Thyroid gland (tissue), 4 donors: ENCODE measurements at regions not wholly inside any gene's neighbourhood (a gene's known extent, or its start where the extent isn't known, plus 50 kb on each side); places are given as distances from the start of the nearest gene placed in this dataset.

Experiments
- DNase-seq, 2 donors: peaks; one replicate each; pipeline ENCODE4 v3.0.0-alpha.2; 2019
- H3K27ac ChIP-seq, 3 donors: fragments of 200-600 bp; sonication (generic); 1 replicate in 2 of 3; 2 replicates in 1 of 3; pipeline ENCODE4 v1.5.1; 2016 to 2019; ENCODE audit warnings: mild to moderate bottlenecking in 1 of 3, moderate library complexity in 1 of 3
- H3K27me3 ChIP-seq: fragments of 200-600 bp; sonication (generic); one replicate; pipeline ENCODE4 v1.5.1; 2019
- H3K36me3 ChIP-seq, 2 donors: fragments of 200-600 bp; sonication (generic); one replicate each; pipeline ENCODE4 v1.5.1; 2016 to 2019
- H3K4me1 ChIP-seq, 2 donors: fragments of 200-600 bp; sonication (generic); one replicate each; pipeline ENCODE4 v1.5.1; 2017 to 2019
- H3K4me3 ChIP-seq, 3 donors: fragments of 200-600 bp; sonication (generic); replicated peaks in 1 of 3; 1 replicate in 2 of 3; 2 replicates in 1 of 3; pipeline ENCODE4 v1.5.1; 2016; ENCODE audit warnings: mild to moderate bottlenecking in 1 of 3
- H3K9me3 ChIP-seq: fragments of 200-600 bp; sonication (generic); one replicate; pipeline ENCODE4 v1.5.1; 2017
- CTCF ChIP-seq, 6 experiments: fragments of 200-600 bp in 3 of 6; fragments of 450-650 bp in 3 of 6; sonication (generic) in 3 of 6; IDR thresholded peaks; one replicate each; pipeline ENCODE4 v1.5.1; 2016 to 2019; ENCODE audit warnings: antibody characterized with exemption in 6 of 6, mild to moderate bottlenecking in 2 of 6, inconsistent platforms in 1 of 6, moderate library complexity in 1 of 6
- POLR2A ChIP-seq, 2 donors: fragments of 450-650 bp; IDR thresholded peaks; one replicate each; pipeline ENCODE4 v1.6.1; 2017; ENCODE audit warnings: antibody characterized with exemption in 2 of 2, mild to moderate bottlenecking in 2 of 2, moderate library complexity in 1 of 2
- WGBS, 2 donors: methylation state at CpG; one replicate each; pipeline ENCODE4 v1.1.5; 2017; 5-methylcytosine and 5-hydroxymethylcytosine counted together
- intact Hi-C: fragments of 100-400 bp; cut with DNase I; formaldehyde crosslinking; loops from one replicate; pipeline ENCODE4 v1.15.1; 2023

DNA sequence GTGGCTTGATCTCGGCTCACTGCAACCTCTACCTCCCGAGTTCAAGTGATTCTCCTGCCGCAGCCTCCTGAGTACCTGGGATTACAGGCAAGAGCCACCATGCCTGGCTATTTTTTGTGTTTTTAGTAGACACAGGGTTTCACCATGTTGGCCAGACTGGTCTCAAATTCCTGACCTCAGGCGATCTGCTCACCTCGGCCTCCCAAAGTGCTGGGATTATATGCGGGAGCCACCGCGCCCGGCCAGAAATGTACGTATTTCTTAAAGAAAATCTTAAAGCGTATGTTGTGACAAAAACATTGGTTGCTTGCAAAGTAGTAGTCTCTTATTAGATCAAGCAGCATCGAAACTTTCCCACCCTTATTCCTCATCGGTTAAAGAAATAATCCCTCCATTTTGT is 748.9 kb upstream of the NR2F2 start:
- Histone ChIP-seq H3K4me3 (no peak overlapping the region), H3K36me3 (no peaks in the 10 kb centered on the region), H3K27me3 (no peaks in the 10 kb centered on the region), H3K9me3 (no peaks in the 10 kb centered on the region), H3K27ac (no peak overlapping the region), H3K4me1 (no peaks in the 10 kb centered on the region)
- intact Hi-C loops = no loop called here
- WGBS, 2 donors = 89 to 91% methylated on average over 13 of the region's 13 CpGs
- DNase-seq = no peak
- TF ChIP-seq POLR2A (IDR thresholded peaks at IDR 0.05) (no peak), CTCF (IDR thresholded peaks at IDR 0.05) (no peak)

GRCh38 chr15:95584088-95584487 is 746.4 kb upstream of the NR2F2 start:
- Histone ChIP-seq H3K27me3 (no peaks in the 10 kb centered on the region), H3K4me1 (no peaks in the 10 kb centered on the region), H3K9me3 (no peaks in the 10 kb centered on the region), H3K27ac (no peak overlapping the region), H3K36me3 (no peaks in the 10 kb centered on the region), H3K4me3 (no peak overlapping the region)
- no peak for DNase-seq
- TF ChIP-seq CTCF (IDR thresholded peaks at IDR 0.05) (no peak), POLR2A (IDR thresholded peaks at IDR 0.05) (no peak)
- intact Hi-C loops = no loop called here

GRCh38 chr15:95588056-95588455 is 742.4 kb upstream of the NR2F2 start:
- DNase-seq = no peak
- Histone ChIP-seq H3K27ac (no peak overlapping the region), H3K36me3 (no peaks in the 10 kb centered on the region), H3K9me3 (no peaks in the 10 kb centered on the region), H3K4me3 (no peak overlapping the region), H3K27me3 (no peaks in the 10 kb centered on the region), H3K4me1 (no peaks in the 10 kb centered on the region)
- intact Hi-C loops = no loop called here
- 79 to 82% methylated on average over 2 of the region's 2 CpGs for WGBS, 2 donors
- TF ChIP-seq POLR2A (IDR thresholded peaks at IDR 0.05) (no peak), CTCF (IDR thresholded peaks at IDR 0.05) (no peak)

GRCh38 chr15:95590533-95591044 is 739.9 kb upstream of the NR2F2 start:
- WGBS, 2 donors = 28 to 31% methylated on average over 5 of the region's 5 CpGs
- Histone ChIP-seq H3K27me3 (no peaks in the 10 kb centered on the region), H3K36me3 (no peaks in the 10 kb centered on the region), H3K4me1 (no peaks in the 10 kb centered on the region), H3K9me3 (no peaks in the 10 kb centered on the region), H3K27ac (no peak overlapping the region), H3K4me3 (no peak overlapping the region)
- TF ChIP-seq CTCF (IDR thresholded peaks at IDR 0.05) = no peak
- TF ChIP-seq POLR2A (IDR thresholded peaks at IDR 0.05) = no peak
- DNase-seq = no peak
- intact Hi-C loops = no loop called here

GRCh38 chr15:95591270-95591669 is 739.2 kb upstream of the NR2F2 start:
- intact Hi-C loops = no loop called here
- no peaks in the 10 kb centered on the region for H3K9me3 ChIP-seq
- H3K4me3 ChIP-seq = no peak overlapping the region
- H3K36me3 ChIP-seq = no peaks in the 10 kb centered on the region
- no peaks in the 10 kb centered on the region for H3K4me1 ChIP-seq
- no peak overlapping the region for H3K27ac ChIP-seq
- no peaks in the 10 kb centered on the region for H3K27me3 ChIP-seq
- WGBS, 2 donors = 84 to 91% methylated on average over 5 of the region's 5 CpGs
- TF ChIP-seq POLR2A (IDR thresholded peaks at IDR 0.05) = no peak
- TF ChIP-seq CTCF (IDR thresholded peaks at IDR 0.05) = no peak
- DNase-seq = no peak
